ENCODE measurements at regions not wholly inside any gene's neighbourhood (a gene's known extent, or its start where the extent isn't known, plus 50 kb on each side); places are given as distances from the start of the nearest gene placed in this dataset.

GRCh38 chr18:73859837-73860397 lies 287.7 kb downstream of the FBXO15 start:
- WGBS, 2 donors = 83 to 86% methylated on average over 9 of the region's 9 CpGs
- H3K4me3 ChIP-seq (ENCODE audit: low read depth, poor library complexity, severe bottlenecking) = no peak overlapping the region
- TF ChIP-seq, protein P1, sequence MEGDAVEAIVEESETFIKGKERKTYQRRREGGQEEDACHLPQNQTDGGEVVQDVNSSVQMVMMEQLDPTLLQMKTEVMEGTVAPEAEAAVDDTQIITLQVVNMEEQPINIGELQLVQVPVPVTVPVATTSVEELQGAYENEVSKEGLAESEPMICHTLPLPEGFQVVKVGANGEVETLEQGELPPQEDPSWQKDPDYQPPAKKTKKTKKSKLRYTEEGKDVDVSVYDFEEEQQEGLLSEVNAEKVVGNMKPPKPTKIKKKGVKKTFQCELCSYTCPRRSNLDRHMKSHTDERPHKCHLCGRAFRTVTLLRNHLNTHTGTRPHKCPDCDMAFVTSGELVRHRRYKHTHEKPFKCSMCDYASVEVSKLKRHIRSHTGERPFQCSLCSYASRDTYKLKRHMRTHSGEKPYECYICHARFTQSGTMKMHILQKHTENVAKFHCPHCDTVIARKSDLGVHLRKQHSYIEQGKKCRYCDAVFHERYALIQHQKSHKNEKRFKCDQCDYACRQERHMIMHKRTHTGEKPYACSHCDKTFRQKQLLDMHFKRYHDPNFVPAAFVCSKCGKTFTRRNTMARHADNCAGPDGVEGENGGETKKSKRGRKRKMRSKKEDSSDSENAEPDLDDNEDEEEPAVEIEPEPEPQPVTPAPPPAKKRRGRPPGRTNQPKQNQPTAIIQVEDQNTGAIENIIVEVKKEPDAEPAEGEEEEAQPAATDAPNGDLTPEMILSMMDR (IDR thresholded peaks at IDR 0.05) = no peak
- TF ChIP-seq POLR2A (IDR thresholded peaks at IDR 0.05) = no peak
- no peak for DNase-seq (ENCODE audit: low spot score in 2 of 2)
- intact Hi-C loops (cut with DNase I; ENCODE audit: low total_unique reads) = no loop called here

DNA sequence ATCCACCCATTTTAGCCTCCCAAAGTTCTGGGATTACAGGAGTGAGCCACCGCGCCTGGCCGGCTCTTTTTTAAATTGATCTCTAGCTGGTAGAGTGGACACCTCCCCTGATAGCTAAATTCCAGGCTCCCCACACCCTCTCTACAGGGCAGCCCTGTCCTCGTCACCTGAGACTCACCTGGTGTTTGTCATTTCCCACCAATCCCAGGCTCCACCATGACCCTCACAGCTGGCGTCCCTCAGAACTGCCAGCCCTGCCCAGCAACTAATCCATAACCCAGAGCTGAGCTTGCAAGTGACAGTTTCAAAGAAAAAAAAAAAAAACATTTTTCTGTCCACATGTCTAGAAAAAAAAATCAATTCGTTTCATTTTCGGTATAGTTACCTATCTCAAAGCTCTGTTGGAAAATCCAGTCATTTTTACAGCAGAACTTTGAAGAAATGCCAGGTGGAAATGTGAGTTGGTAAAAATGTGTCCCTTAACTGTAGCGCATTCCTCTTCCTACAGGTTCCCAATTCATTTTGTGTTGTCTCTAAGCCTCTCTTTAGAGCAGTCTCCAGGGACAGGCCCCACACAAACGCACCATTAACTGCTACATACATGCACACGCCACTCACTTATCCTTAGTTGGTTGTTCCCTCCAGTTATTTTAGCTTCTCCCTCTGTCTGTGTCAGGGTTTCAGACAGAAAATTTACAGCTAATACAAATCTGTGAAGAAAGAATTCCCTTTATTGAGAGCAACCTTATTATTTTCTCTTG lies 294.7 kb downstream of the FBXO15 start:
- intact Hi-C loops (cut with DNase I; ENCODE audit: low total_unique reads) = no loop called here
- TF ChIP-seq, protein P1 (IDR thresholded peaks at IDR 0.05) = no peak
- TF ChIP-seq POLR2A (IDR thresholded peaks at IDR 0.05) = no peak
- no peak overlapping the region for H3K4me3 ChIP-seq (ENCODE audit: low read depth, poor library complexity, severe bottlenecking)
- peak in 1 of 2 donors; percentile 58 for DNase-seq (ENCODE audit: low spot score in 2 of 2)
- 66 to 79% methylated on average over 10 of the region's 10 CpGs for WGBS, 2 donors

- DNase-seq (ENCODE audit: low spot score in 2 of 2) = peak in 1 of 2 donors; percentile 3
- no peak overlapping the region for H3K4me3 ChIP-seq (ENCODE audit: low read depth, poor library complexity, severe bottlenecking)
- TF ChIP-seq POLR2A (IDR thresholded peaks at IDR 0.05) = no peak
- TF ChIP-seq, protein P1 (IDR thresholded peaks at IDR 0.05) = no peak
- WGBS, 2 donors = 85 to 92% methylated on average over 5 of the region's 5 CpGs
- intact Hi-C loops (cut with DNase I; ENCODE audit: low total_unique reads) = no loop called here
Observed at GRCh38 chr18:73850782-73851181, 296.9 kb downstream of the FBXO15 start.

DNA sequence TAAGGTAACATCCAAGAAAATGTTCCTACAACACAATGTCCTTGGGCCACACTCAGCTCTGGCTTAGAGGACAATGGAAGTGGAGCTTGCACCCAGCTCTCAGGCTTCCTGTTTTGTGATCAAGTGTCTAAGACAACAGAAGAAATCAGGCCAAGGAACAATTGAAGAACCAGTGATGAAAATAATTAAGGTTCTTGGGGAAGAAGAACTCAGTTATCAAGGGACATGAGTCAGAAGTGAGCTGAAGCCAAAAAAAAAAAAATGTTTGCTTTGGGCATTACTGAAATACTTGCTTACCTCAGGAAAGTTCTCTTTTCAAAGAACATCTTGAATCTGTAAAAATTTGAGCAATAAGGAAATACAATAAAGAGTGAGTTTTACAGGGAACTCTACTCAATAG lies 299.0 kb downstream of the FBXO15 start:
- TF ChIP-seq, protein P1 (IDR thresholded peaks at IDR 0.05) = no peak
- TF ChIP-seq POLR2A (IDR thresholded peaks at IDR 0.05) = no peak

GRCh38 chr18:73843455-73843854 lies 304.2 kb downstream of the FBXO15 start:
- no peak overlapping the region for H3K4me3 ChIP-seq (ENCODE audit: low read depth, poor library complexity, severe bottlenecking)
- TF ChIP-seq POLR2A (IDR thresholded peaks at IDR 0.05) = no peak
- TF ChIP-seq, protein P1 (IDR thresholded peaks at IDR 0.05) = no peak
- 44 to 57% methylated on average over 7 of the region's 7 CpGs for WGBS, 2 donors
- DNase-seq (ENCODE audit: low spot score in 2 of 2) = no peak
- intact Hi-C loops (cut with DNase I; ENCODE audit: low total_unique reads) = loop anchor here (5.0 kb wide), 1 partner anchor 1076 kb away; no protein-coding TSS in a partner anchor

More for the DNA sequence above, 299.0 kb downstream of the FBXO15 start:
- peak in 1 of 2 donors; percentile 61 for DNase-seq (ENCODE audit: low spot score in 2 of 2)
- intact Hi-C loops (cut with DNase I; ENCODE audit: low total_unique reads) = no loop called here
- H3K4me3 ChIP-seq (ENCODE audit: low read depth, poor library complexity, severe bottlenecking) = no peak overlapping the region
